ENCODE measurements at regions not wholly inside any gene's neighbourhood (a gene's known extent, or its start where the extent isn't known, plus 50 kb on each side); places are given as distances from the start of the nearest gene placed in this dataset.
"Not testable (repeated sequence)": the region's sequence is repeated elsewhere in the genome, so short reads cannot be mapped to it uniquely, and the experiment has no call there.

DNA sequence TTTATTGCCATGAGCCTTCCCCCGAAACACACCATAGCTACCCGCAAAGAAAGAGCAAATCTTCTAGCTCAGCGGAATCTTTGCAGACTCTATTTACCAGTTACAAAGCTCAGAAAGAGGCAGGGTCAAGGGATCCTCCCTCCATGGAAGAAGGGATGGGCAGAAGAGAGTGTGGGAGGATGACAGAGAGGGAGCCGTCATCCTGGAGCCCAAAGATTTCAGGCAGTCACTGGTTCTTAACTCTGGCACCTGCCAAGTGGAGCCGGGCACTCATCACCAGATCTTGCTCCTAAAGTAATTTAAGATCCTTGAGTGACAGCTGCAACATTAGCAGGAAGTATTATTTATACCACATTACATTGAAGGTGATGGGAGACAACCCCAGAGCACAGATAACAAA lies 137.9 kb upstream of the NBPF9 start:
- H3K36me3 ChIP-seq (ENCODE audit: low read depth, low read length); H3K9ac ChIP-seq (ENCODE audit: low read length); POLR2A ChIA-PET (ENCODE audit: unreplicated experiment); H3K27me3 ChIP-seq (ENCODE audit: low read length); H3K4me2 ChIP-seq (ENCODE audit: low read length); H3K79me2 ChIP-seq (ENCODE audit: low read length); H4K20me1 ChIP-seq (ENCODE audit: low read length); intact Hi-C loops (cut with micrococcal nuclease); H3F3A ChIP-seq (ENCODE audit: low read length, unreplicated experiment); CTCF ChIA-PET; H3K27ac ChIP-seq (ENCODE audit: low read length); H3K9me2 ChIP-seq (replicated peaks; ENCODE audit: low read length); DNase-seq; H3K4me3 ChIP-seq (ENCODE audit: low read length); H2AFZ ChIP-seq (ENCODE audit: low read length); H3K4me1 ChIP-seq (ENCODE audit: insufficient read depth, low read length); BruUV-seq (replicated peaks); H3K9me3 ChIP-seq (ENCODE audit: low read length); ATAC-seq: not testable (repeated sequence)

DNA sequence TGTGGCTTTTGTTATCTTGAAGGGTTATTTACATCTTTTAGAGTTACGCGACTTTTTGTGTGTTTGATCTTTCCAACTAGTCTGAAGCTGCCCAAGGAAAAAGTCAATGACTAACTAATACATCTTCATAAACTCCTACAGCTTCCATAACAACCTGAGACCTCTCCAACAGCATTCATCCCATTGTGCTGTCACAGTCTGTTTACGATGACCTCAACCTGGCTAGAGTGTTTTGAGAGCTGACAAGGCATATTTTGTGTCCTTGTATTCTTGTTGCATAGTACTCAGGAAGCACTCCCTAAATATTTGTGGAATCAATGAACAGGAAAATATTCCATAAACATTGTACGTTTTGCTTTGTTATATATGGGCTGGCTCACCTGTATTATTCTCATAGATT lies 140.2 kb upstream of the NBPF9 start:
- H3K27me3 ChIP-seq (ENCODE audit: low read length); H3K4me3 ChIP-seq (ENCODE audit: low read length); H3K9me3 ChIP-seq (ENCODE audit: low read length); H3K4me1 ChIP-seq (ENCODE audit: insufficient read depth, low read length); CTCF ChIA-PET; H3K79me2 ChIP-seq (ENCODE audit: low read length); H2AFZ ChIP-seq (ENCODE audit: low read length); H3F3A ChIP-seq (ENCODE audit: low read length, unreplicated experiment); H3K9me2 ChIP-seq (replicated peaks; ENCODE audit: low read length); H3K4me2 ChIP-seq (ENCODE audit: low read length); DNase-seq; POLR2A ChIA-PET (ENCODE audit: unreplicated experiment); H4K20me1 ChIP-seq (ENCODE audit: low read length); ATAC-seq; intact Hi-C loops (cut with micrococcal nuclease); H3K27ac ChIP-seq (ENCODE audit: low read length); BruUV-seq (replicated peaks); H3K9ac ChIP-seq (ENCODE audit: low read length); H3K36me3 ChIP-seq (ENCODE audit: low read depth, low read length): not testable (repeated sequence)

DNA sequence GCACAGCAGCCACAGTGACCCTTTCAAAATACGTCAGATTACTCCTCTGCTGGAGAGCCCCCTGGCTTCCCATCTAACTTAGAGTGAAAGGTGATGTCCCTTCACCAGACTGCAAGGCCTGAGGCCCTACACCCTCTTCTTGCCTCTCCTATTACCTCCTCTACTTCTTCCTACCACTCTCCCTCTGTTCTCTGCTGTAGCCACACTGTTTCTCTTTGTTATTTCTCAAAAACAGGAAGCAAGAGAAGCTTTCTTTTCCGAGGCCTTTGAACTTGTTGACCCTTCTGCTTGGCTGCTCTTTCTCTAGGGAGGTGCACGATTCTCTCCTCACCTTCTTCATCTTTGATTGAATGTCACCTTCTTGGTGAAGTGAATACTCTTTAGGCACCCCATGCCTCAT lies 141.3 kb upstream of the NBPF9 start:
- ATAC-seq; H2AFZ ChIP-seq (ENCODE audit: low read length); H3F3A ChIP-seq (ENCODE audit: low read length, unreplicated experiment); H3K27me3 ChIP-seq (ENCODE audit: low read length); H3K79me2 ChIP-seq (ENCODE audit: low read length); H3K4me1 ChIP-seq (ENCODE audit: insufficient read depth, low read length); BruUV-seq (replicated peaks); DNase-seq; H3K9ac ChIP-seq (ENCODE audit: low read length); H4K20me1 ChIP-seq (ENCODE audit: low read length); H3K4me2 ChIP-seq (ENCODE audit: low read length); CTCF ChIA-PET; H3K4me3 ChIP-seq (ENCODE audit: low read length); POLR2A ChIA-PET (ENCODE audit: unreplicated experiment); H3K9me2 ChIP-seq (replicated peaks; ENCODE audit: low read length); H3K36me3 ChIP-seq (ENCODE audit: low read depth, low read length); H3K27ac ChIP-seq (ENCODE audit: low read length); H3K9me3 ChIP-seq (ENCODE audit: low read length); intact Hi-C loops (cut with micrococcal nuclease): not testable (repeated sequence)

DNA sequence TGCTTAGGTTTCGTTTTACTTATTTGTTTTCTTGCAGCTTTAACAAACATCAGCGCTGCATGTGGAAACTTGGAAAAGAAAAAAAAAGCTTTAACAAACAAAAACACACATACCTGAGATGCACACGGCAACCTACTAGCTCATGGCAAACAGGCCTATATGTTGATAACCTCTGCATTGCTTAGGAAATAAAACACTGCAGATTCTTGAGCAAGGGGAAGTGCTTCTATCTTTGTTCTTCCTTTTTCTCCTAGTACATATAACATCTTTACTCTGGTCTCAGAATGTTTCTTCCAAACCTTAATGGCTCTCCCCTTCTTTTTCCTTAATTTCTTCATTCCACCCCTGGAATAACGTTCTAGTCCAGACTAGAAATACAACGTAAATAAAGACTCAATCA lies 142.9 kb upstream of the NBPF9 start:
- H3K9ac ChIP-seq (ENCODE audit: low read length); H4K20me1 ChIP-seq (ENCODE audit: low read length); H3K27ac ChIP-seq (ENCODE audit: low read length); intact Hi-C loops (cut with micrococcal nuclease); H3K4me2 ChIP-seq (ENCODE audit: low read length); DNase-seq; H3K4me1 ChIP-seq (ENCODE audit: insufficient read depth, low read length); CTCF ChIA-PET; H2AFZ ChIP-seq (ENCODE audit: low read length); H3K27me3 ChIP-seq (ENCODE audit: low read length); H3K9me2 ChIP-seq (replicated peaks; ENCODE audit: low read length); H3K79me2 ChIP-seq (ENCODE audit: low read length); BruUV-seq (replicated peaks); POLR2A ChIA-PET (ENCODE audit: unreplicated experiment); H3K4me3 ChIP-seq (ENCODE audit: low read length); ATAC-seq; H3K36me3 ChIP-seq (ENCODE audit: low read depth, low read length); H3F3A ChIP-seq (ENCODE audit: low read length, unreplicated experiment); H3K9me3 ChIP-seq (ENCODE audit: low read length): not testable (repeated sequence)

DNA sequence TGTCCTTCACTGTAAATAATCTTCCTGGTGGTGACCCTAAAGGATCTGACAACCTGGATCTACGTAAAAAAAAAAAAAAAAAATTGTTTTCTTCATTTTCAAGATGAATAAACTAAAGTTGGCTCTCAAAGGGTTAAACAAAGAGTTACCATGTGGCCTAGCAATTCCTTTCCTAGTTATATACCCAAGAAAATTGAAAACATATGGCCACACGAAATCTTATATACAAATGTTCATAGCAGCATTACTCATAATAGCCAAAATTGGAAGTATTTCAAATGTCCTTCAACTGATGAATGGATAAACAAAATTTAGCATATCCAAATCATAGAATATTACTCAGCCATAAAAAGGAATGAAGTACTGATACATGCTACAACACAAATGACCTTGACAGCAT lies 145.3 kb upstream of the NBPF9 start:
- H3K27me3 ChIP-seq (ENCODE audit: low read length); DNase-seq; H3K9ac ChIP-seq (ENCODE audit: low read length); H3K79me2 ChIP-seq (ENCODE audit: low read length); H3K4me2 ChIP-seq (ENCODE audit: low read length); intact Hi-C loops (cut with micrococcal nuclease); H3K9me3 ChIP-seq (ENCODE audit: low read length); BruUV-seq (replicated peaks); POLR2A ChIA-PET (ENCODE audit: unreplicated experiment); ATAC-seq; H3K9me2 ChIP-seq (replicated peaks; ENCODE audit: low read length); H3K4me3 ChIP-seq (ENCODE audit: low read length); H3K4me1 ChIP-seq (ENCODE audit: insufficient read depth, low read length); H4K20me1 ChIP-seq (ENCODE audit: low read length); CTCF ChIA-PET; H3F3A ChIP-seq (ENCODE audit: low read length, unreplicated experiment); H3K36me3 ChIP-seq (ENCODE audit: low read depth, low read length); H2AFZ ChIP-seq (ENCODE audit: low read length); H3K27ac ChIP-seq (ENCODE audit: low read length): not testable (repeated sequence)

DNA sequence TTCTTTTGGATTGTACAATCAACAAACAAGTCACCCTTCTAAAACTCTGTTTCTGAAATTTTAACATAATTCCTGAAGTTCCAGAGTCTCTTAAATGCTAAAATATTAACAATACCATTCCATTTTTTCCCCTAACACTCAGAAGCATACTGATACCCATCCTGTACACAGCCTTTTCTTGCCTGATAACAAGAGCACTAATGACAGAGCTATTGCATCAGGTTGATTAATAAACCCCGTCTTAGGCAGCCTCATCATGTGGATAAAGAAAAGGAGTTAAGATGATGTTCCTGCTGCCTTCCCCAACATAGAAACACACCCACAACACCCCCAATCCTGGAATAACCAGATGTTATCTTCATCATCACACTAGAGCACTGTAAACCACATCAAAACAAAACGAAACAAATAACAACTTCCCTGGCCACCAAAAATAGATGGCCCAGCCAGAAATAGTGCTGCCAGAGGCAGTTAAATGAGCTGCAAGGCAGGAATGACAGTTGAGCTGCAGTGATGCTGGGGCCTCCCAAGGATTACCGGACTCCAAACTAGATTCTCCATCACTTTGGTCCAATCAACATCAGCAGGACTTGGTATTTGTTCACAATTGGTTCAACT lies 146.6 kb upstream of the NBPF9 start:
- H2AFZ ChIP-seq (ENCODE audit: low read length); H3K9ac ChIP-seq (ENCODE audit: low read length); intact Hi-C loops (cut with micrococcal nuclease); POLR2A ChIA-PET (ENCODE audit: unreplicated experiment); H3K4me3 ChIP-seq (ENCODE audit: low read length); H3K9me2 ChIP-seq (replicated peaks; ENCODE audit: low read length); H3K4me1 ChIP-seq (ENCODE audit: insufficient read depth, low read length); ATAC-seq; H3K36me3 ChIP-seq (ENCODE audit: low read depth, low read length); CTCF ChIA-PET; H4K20me1 ChIP-seq (ENCODE audit: low read length); H3K4me2 ChIP-seq (ENCODE audit: low read length); BruUV-seq (replicated peaks); H3K27ac ChIP-seq (ENCODE audit: low read length); H3K79me2 ChIP-seq (ENCODE audit: low read length); DNase-seq; H3K9me3 ChIP-seq (ENCODE audit: low read length); H3K27me3 ChIP-seq (ENCODE audit: low read length); H3F3A ChIP-seq (ENCODE audit: low read length, unreplicated experiment): not testable (repeated sequence)
